NCI-H748 (cell line): ENCODE measurements at regions not wholly inside any gene's neighbourhood (a gene's known extent, or its start where the extent isn't known, plus 50 kb on each side); places are given as distances from the start of the nearest gene placed in this dataset.
"Not testable (repeated sequence)": the region's sequence is repeated elsewhere in the genome, so short reads cannot be mapped to it uniquely, and the experiment has no call there.

Experiments
- DNase-seq: peaks from one replicate; lab custom pipeline; 2025; ENCODE audit not compliant: unreplicated experiment; lab: John Stamatoyannopoulos, UW

- no peak for DNase-seq
Measured at GRCh38 chr6:85132091-85132490, 317.8 kb upstream of the NT5E start.

GRCh38 chr6:85130743-85131142 is 319.1 kb upstream of the NT5E start:
- no peak for DNase-seq

- no peak for DNase-seq
Measured at GRCh38 chr6:85129881-85130280, 320.0 kb upstream of the NT5E start.

GRCh38 chr6:85128781-85129180 is 321.1 kb upstream of the NT5E start:
- DNase-seq: no peak

GRCh38 chr6:85128256-85128655 is 321.6 kb upstream of the NT5E start:
- DNase-seq: not testable (repeated sequence)

- DNase-seq: no peak
Measured at GRCh38 chr6:85127696-85128243, 322.1 kb upstream of the NT5E start.

GRCh38 chr6:85127168-85127498 is 322.8 kb upstream of the NT5E start:
- no peak for DNase-seq

GRCh38 chr6:85126485-85127167 is 323.3 kb upstream of the NT5E start:
- peak; percentile 59 for DNase-seq

GRCh38 chr6:85125526-85125925 is 324.4 kb upstream of the NT5E start:
- DNase-seq: no peak

- no peak for DNase-seq
Measured at GRCh38 chr6:85124472-85125354, 325.2 kb upstream of the NT5E start.

GRCh38 chr6:85121158-85121557 is 328.7 kb upstream of the NT5E start:
- DNase-seq: no peak

- DNase-seq: no peak
Measured at GRCh38 chr6:85118652-85119235, 331.1 kb upstream of the NT5E start.

GRCh38 chr6:85118233-85118632 is 331.6 kb upstream of the NT5E start:
- DNase-seq: no peak

GRCh38 chr6:85116475-85116874 is 333.4 kb upstream of the NT5E start:
- no peak for DNase-seq

- DNase-seq: no peak
Measured at GRCh38 chr6:85115876-85116275, 334.0 kb upstream of the NT5E start.

- no peak for DNase-seq
Measured at GRCh38 chr6:85115376-85115775, 334.5 kb upstream of the NT5E start.

- no peak for DNase-seq
Measured at GRCh38 chr6:85114581-85114935, 335.3 kb upstream of the NT5E start.

GRCh38 chr6:85113934-85114580 is 335.8 kb upstream of the NT5E start:
- peak; percentile 87 for DNase-seq

GRCh38 chr6:85112540-85112939 is 337.3 kb upstream of the NT5E start:
- DNase-seq: no peak

GRCh38 chr6:85111481-85112011 is 338.3 kb upstream of the NT5E start:
- DNase-seq: peak; percentile 65

- DNase-seq: peak; percentile 60
Measured at GRCh38 chr6:85110943-85111342, 338.9 kb upstream of the NT5E start.
